ENCODE measurements at regions not wholly inside any gene's neighbourhood (a gene's known extent, or its start where the extent isn't known, plus 50 kb on each side); places are given as distances from the start of the nearest gene placed in this dataset.

DNA sequence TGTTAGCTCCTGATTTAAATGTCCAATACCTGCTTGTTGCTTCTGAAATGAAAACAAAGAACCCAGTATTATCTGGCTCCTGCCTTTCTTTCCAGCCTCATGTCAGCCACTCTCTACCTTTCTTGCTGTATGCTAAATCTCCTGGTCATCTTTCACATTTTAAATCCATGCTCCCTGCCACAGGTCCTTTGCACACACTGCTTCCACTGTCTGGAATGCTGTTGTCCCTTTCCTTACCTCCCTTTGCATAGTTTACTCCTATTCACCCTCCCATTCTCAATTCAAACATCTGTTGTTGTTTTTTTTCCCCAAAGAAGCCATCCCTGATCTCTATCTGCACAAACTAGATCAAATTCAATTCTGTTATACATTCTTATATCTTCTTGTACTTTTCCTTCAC, 97.0 kb upstream of the NR4A3 start:
- no peak for DNase-seq

DNA sequence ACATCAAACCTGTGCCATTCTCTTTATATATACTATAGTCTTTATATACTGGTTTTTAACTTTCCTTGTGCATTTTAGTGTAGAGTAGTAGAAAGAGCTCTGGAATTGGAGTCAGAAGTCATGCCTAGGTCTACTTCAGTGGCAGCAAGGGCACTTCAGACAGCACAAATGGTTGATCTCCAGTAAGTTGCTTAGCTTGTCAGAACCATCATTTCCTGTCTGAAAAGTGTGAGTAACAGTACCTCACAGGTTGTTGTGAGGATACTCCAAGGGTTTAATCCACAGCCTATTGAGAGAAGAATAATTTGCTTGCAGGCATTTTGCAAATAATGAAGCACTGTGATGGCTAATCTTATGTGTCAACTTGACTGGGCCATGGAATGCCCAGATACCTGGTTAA, 95.8 kb upstream of the NR4A3 start:
- DNase-seq, result no peak

DNA sequence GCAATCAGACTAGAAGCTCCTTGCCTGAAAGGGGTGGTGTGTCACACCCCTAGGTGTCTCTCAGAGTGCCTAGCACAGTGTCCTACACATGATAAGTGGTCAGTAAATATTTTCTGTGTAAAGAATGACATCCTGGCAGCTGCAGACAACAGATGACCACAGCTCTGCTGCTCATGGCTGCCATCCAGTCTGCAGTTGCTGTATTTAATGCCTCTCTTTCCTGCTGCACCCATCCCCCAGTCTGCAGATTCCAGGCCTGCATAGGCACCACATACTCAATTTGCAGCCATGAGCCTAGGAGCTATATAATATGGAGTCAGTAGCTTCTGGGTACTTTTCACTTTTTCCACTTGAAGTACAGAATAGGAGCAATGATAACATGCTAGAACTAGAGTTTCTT, 94.9 kb upstream of the NR4A3 start:
- no peak for DNase-seq

DNA sequence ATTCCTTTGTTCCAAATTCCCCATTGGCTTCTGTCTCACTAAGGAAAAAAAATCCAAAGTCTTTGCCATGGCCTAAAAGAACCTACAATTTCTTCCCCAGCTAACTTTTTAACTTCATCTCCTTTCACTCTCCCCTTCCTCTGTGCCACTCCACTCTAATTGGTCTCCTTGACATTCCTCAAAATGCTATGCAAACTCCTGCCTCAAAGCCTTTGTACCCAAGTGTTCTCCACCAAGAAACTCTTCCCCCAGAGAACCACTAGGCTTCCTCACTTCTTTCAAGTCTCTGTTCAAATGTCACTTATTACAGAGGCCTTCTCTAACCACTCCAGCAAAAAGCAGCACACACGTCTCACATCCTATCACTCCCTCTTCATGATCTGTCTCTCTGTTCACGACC, 91.6 kb upstream of the NR4A3 start:
- no peak for DNase-seq

DNA sequence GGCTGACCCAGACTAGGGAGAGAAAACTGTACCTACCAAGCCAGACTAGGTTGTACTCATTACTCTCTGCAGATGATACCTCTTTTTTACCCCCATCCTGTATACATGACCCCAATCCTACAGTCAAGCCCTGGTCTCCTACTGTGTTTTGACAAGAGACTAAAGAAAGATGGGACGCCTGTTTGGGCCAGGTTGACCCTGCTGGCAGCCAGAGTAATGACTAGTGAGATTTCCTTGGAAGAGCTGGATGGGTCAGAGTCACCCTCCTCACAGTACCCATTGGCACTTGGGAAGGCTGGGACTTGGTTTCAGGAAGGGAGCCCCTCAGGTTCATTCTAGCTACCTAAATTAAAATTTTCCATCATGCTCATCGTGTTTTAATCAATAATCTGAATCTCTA, 89.7 kb upstream of the NR4A3 start:
- DNase-seq, result no peak

DNA sequence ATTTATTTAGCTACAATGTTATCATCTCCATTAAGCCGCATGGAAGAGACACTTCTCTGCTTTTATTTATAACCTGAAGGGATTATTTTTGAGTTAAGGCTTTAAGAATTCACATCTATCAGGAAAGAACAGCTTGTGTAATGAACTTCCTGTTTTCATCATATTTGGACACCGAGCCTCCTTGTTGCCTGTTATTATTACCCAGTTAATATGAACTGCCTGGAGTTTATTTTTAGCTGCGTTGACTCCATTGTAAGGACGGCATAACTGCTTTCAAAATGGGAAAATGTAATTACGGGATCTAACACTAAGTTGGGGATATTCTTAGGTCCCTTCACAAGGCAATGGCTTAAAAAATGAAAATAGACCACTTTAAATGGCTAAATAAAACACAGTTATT, 89.0 kb upstream of the NR4A3 start:
- DNase-seq, result no peak

DNA sequence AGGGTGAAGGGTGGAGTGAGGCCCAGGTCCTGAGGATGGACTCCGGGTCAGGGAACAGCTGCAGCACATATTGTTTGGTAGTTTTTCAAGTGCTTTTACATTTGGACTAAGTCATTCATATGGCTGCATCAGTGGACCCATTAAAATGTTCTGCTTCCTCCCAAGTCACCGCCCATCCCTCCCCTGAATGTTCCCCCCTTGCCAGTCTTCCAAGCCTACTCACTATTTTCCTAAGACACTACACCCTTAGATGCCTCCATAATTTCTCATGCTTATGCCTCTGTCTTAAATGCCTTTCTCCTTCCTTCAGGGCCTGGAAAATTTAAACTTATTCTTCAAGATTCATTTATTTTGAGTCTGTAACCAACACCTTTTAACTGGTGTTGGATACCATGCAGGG, 86.6 kb upstream of the NR4A3 start:
- DNase-seq, result no peak

DNA sequence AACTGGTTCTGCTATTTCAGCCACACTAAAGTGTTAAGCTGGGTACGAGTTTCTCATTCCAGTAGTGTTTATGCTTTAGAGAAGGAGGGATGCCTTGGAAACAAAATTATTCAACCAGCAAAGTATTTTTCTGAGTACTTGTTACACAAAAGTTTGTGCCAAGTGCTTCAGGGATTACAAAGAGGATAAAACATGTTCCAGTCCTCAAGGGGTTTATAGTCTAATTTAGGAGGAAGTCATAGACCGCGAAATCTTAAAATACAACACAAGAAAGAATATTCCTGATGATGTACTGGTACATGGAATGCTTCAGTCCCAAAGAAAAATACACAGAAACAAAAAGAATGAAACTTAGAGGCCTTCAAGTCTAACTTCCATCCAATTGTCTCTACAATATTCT, 85.4 kb upstream of the NR4A3 start:
- no peak for DNase-seq

DNA sequence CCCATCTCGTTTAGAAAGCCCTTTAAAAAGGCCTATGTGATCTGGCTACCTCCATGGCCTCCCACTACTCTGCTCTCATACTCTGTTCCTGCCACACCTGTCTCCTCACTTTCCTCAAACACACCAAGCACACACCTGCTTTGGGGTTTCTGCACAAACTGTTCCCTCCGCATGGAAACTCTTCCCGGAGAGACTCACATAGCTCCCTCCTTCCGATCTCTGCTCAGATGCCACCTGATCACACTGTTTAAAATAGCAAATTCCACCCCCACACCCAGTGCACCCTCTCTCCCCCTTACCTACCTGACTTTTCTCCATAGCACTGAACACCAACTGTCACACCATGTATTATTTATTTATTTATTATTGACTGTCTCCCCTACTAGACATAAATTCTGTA, 84.0 kb upstream of the NR4A3 start:
- no peak for DNase-seq

DNA sequence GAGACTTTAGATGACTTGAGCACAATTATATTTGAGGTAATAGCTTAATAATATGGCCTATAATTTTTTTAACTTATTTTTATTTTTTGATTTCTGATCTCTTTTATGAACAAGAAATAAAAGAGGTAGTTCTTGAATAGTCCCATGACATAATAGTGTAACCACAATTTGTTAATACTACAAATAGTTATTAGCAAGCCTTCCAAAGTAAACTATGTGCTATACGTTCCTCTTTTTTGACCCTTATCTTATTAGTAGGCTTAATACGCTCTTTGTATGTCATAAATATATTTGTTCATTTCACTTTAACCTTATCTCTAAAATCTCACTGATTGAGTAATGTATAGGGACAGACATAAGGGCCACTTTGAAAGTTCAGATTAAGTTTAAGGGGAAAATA, 78.7 kb upstream of the NR4A3 start:
- DNase-seq, result no peak

DNA sequence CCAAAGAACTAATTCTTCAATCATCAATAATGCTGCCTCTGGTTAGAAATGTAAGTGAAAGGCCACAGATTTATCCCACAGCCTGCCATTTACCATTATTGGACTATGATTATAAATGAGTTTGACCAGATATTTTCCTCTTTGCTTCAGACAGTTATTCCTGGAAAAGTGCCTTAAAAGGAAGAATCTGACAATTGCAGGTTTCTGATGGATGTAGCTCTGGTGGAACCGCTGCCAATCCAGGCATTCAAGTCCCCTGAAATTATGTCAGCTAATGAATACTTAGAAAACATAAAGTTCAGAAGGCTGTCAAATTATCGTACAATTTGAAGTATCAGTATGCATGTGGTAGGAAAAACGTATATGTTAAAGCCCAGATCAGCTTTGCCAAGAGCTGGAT, 78.2 kb upstream of the NR4A3 start:
- DNase-seq, result no peak

DNA sequence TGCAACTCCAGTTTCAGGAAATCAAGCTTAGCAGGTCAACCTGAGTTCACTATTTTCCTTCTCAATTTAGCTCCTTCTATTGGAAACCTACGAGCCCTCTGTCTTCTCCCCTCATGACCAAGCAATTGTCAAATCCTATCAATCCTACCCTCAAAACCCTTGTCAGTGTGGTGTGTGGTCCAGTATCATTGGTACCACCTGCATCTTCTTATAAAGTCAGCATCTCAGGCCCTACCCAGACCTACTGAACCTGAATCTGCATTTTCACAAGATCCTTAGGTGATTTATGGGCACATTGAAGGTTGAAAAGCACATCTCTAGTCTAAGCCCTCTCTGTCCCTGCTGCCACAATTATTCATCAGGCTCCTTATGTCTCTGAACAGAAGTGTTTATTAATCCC, 77.6 kb upstream of the NR4A3 start:
- no peak for DNase-seq

DNA sequence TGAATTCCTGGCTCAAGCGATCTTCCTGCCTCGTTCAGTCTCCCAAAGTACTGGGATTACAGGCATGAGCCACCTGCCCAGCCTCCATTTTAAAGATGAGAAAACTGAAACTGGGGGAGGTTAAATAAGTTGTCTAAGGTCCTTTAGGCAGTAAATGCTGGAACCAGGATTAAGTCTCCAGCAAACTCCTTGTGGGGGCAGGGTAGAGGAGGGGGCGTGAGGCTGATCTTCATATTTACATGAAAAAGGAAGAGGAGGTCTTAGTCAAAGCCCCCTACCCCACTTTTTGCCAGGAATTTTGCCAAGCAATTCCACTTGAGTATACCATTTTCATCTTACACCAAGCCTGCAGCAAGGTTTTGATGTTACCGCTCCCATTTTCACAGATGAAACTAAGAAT, 76.6 kb upstream of the NR4A3 start:
- DNase-seq, result no peak

DNA sequence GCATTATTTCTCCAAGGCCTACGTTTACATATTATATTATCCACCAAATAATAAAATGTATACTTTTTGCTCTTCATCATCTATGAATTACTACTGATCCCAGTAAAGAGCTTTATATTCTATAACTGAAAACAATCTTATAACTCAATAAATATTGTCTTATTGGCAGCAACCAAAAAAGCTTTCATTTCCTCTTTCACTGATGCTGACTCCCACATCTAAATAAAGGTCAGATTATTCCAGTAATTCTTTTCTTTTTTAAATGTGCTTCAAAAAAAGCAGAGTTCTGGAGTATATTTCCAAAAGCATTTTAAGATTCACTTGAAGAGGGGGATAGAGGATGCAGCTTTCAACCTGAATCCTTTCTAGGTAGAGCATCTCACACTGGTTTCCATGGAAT, 75.3 kb upstream of the NR4A3 start:
- no peak for DNase-seq

DNA sequence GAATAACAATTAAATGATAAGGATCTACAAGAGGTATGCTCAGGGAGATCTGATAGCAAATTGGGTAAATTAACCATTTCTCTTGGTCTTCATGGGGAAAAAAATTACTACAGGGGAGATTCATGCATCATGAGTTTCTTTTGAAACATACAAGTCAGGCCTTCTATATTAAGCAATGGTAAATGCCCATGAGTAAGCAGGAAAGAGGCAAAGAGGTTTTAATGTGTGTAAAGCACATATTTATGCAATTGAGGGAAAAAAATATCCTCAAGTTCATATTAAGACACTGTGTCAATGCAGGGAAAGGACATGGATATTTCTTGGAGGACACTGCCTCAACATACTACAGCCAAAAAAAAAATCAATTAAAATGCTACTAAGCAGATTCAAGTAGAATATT, 73.4 kb upstream of the NR4A3 start:
- no peak for DNase-seq

DNA sequence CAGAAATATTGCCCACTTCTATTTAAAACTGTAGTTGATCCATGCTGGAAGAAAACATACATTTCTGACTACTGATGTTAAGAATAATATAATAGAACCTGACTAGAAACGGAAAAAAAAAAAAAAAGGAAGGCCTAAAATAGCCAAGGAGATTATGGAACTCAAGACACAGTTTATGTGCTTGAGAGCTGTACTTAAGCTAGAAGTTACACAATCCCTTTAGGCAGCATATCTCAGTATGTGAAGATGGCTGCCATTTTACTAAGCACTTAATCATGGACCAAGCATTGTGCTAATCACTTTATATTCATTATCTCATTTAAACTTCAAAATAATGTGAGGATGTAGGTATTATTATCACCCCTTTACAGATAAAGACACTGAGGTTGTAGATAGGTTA, 73.0 kb upstream of the NR4A3 start:
- no peak for DNase-seq

DNA sequence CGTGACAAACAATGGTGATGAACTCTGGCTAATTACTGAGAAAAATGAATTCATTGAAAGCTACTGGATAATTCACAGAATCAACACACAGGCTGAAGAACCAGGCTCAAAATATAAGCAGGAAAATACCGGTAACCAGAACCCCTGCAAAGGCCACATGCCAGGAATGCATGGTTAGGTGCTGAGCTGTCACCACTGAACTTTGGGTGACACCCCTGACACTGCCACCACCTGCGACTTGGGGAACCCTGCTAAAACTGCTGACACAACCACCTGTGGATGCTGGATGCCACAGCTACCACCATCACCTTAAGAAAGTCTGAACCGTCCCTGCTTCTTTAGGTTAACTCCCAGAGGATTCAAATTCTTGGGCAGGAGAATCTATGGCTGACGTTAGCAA, 72.0 kb upstream of the NR4A3 start:
- no peak for DNase-seq

DNA sequence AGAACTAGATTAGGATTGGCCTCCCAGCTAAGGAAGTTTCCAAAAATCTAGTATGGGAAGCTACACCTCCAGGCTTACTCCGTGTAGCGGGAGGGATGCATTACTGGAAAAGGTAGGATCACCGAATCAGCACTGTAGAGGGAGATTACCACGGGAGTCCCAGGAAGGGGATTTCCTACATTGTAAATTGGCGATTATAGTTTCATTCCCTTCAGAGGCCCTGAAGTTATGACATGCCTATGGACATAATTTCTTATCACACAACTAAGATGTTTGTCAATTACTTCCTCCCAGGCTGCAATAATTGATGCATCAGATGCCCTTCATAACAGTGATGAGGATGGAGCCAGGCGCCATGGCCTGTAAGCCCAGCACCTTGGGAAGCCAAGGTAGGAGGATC, 71.2 kb upstream of the NR4A3 start:
- DNase-seq, result no peak

DNA sequence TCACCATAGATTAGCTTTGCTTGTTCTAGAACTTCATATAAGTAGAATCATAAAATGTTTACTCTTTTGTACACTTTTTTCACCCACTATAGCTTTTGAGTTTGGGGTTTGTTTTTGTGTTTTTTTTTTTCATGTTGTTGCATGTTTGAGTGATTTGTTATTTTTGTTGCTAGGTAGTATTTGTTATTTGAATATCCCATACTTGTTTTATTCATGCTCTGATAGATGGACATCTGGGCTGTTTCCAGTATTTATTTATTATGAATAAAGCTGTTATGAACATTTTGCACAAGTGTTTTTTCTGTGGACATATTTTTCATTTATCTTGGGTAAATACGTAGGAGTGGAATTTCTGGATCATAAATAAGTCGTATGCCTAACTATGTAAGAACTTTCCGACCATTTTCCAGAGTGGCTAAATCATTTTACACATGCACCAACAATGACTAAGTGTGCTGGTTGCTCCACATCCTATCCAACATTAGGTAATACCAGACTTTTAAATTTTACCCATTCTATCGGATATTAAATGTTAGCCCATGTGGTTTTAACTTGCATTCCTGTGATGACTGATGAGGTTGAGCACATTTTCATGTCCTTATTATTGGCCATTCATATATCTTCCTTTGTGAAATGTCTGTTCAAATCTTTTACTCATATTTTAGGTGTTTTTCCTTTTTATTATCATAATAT, 69.1 kb upstream of the NR4A3 start:
- DNase-seq, result no peak

DNA sequence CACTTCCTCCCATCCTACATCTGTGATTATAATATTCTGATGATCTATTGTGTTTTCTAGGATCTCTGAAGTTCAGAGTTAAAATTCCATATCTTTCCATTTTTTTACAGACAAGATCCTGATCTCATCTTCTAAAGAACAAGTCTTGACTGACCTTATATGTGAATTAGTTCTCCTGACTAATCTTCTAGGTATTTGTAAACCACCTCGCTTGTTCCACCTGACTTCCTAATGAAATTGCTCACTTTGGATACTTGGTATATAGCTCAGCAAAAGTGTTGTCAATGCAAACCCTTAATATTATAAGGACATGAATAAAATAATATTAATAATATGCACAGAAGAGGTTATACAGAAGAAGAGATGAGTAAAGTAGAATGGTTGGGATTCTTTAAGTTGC, 68.2 kb upstream of the NR4A3 start:
- DNase-seq, result no peak

DNA sequence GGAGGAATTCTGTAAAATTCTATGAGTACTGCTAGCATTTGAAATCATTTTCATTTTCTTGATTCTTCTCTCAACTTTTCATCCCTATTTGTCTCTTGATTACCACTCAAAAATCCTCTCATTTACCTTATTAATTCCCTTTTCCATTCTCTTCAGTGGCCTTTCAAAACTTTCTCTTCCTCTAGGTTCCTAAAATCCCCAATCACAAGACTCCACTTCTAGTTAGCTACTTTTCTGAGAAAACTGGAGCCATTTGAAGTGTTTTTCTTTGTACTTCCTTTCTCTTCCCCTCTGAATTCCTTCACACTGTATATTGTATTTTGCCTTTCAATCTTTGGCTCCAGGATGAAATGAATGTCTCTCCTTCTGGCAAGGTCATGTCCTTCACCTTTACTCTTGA, 61.3 kb upstream of the NR4A3 start:
- no peak for DNase-seq

DNA sequence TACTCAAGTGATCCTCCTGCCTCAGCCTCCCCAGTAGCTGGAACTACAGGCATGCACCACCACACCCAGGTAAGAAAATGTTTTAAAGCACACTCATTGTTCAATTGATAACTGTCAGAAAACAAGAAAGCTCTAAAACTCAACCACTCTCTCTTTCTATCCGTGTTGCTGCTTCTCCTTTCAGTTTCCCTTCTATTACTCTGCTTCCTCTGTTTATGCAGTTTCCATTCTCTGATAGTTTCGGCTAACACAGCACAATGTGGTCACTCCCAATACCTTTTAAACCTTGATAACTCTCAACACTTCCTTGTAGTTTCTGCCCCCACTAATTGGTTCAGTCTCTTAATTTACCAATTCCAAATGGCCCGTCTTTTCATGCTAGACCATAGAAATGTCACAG, 59.2 kb upstream of the NR4A3 start:
- no peak for DNase-seq

All from activated CD4-positive, alpha-beta T cell treated with anti-CD3 and anti-CD28 coated beads, Interleukin-2, amount 50 U/mL, for 48 hours (primary cell).